GM23248 (cell line): ENCODE measurements at regions not wholly inside any gene's neighbourhood (a gene's known extent, or its start where the extent isn't known, plus 50 kb on each side); places are given as distances from the start of the nearest gene placed in this dataset.

Experiments used
- DNase-seq: peaks from one replicate; pipeline ENCODE4 v3.0.0-alpha.2; 2015
- H2AFZ ChIP-seq: fragments of 200-600 bp; sonication (generic); 2 replicates; pipeline ENCODE4 v1.6.1; 2016; ENCODE audit warnings: antibody characterized with exemption
- H3F3A ChIP-seq: fragments of 200-600 bp; sonication (generic); 2 replicates; pipeline ENCODE4 v1.6.1; 2016; ENCODE audit warnings: mild to moderate bottlenecking, antibody characterized with exemption, mixed run types; ENCODE audit not compliant: insufficient read depth
- H3K27ac ChIP-seq: fragments of 200-600 bp; sonication (generic); 2 replicates; pipeline ENCODE4 v1.5.1; 2016; ENCODE audit warnings: mild to moderate bottlenecking
- H3K27me3 ChIP-seq: fragments of 200-600 bp; sonication (generic); replicated peaks from 2 replicates; pipeline ENCODE4 v1.6.1; 2016; ENCODE audit warnings: mild to moderate bottlenecking; ENCODE audit not compliant: insufficient read depth
- H3K36me3 ChIP-seq: fragments of 200-600 bp; sonication (generic); 2 replicates; pipeline ENCODE4 v1.6.1; 2016; ENCODE audit warnings: low read depth, mild to moderate bottlenecking
- H3K4me1 ChIP-seq: fragments of 200-600 bp; sonication (generic); 2 replicates; pipeline ENCODE4 v1.6.1; 2016; ENCODE audit warnings: mild to moderate bottlenecking; ENCODE audit not compliant: insufficient read depth
- H3K4me2 ChIP-seq: fragments of 200-600 bp; sonication (generic); one replicate; pipeline ENCODE4 v1.6.1; 2016; ENCODE audit warnings: mild to moderate bottlenecking; ENCODE audit not compliant: unreplicated experiment
- H3K4me3 ChIP-seq: fragments of 200-600 bp; sonication (generic); 2 replicates; pipeline ENCODE4 v1.5.1; 2016; ENCODE audit warnings: mild to moderate bottlenecking
- H3K79me2 ChIP-seq: fragments of 200-600 bp; sonication (generic); 2 replicates; pipeline ENCODE4 v1.6.1; 2016; ENCODE audit warnings: mild to moderate bottlenecking; ENCODE audit not compliant: insufficient read depth
- H3K9ac ChIP-seq: fragments of 200-600 bp; sonication (generic); 2 replicates; pipeline ENCODE4 v1.6.1; 2016; ENCODE audit warnings: mild to moderate bottlenecking
- H3K9me2 ChIP-seq: fragments of 200-600 bp; sonication (generic); 2 replicates; pipeline ENCODE4 v1.6.1; 2016; ENCODE audit warnings: mixed run types, mild to moderate bottlenecking, moderate library complexity; ENCODE audit not compliant: insufficient read depth
- H3K9me3 ChIP-seq: fragments of 200-600 bp; sonication (generic); one replicate; pipeline ENCODE4 v1.6.1; 2017; ENCODE audit warnings: low read depth
- H4K20me1 ChIP-seq: fragments of 200-600 bp; sonication (generic); 2 replicates; pipeline ENCODE4 v1.6.0; 2016; ENCODE audit not compliant: insufficient read depth
- EZH2 ChIP-seq: fragments of 200-600 bp; sonication (generic); IDR thresholded peaks from 2 replicates; pipeline ENCODE4 v1.6.1; 2018; ENCODE audit warnings: antibody characterized with exemption, mild to moderate bottlenecking; ENCODE audit not compliant: insufficient read depth, poor library complexity, severe bottlenecking
- EZH2phosphoT487 ChIP-seq: fragments of 200-600 bp; sonication (generic); IDR thresholded peaks from 2 replicates; pipeline ENCODE4 v1.6.1; 2018; ENCODE audit warnings: antibody characterized with exemption, moderate library complexity, mild to moderate bottlenecking, low read depth; ENCODE audit not compliant: insufficient read depth
- WGBS, 2 experiments: methylation state at CpG; one replicate each; pipeline ENCODE4 v1.1.6; 2015 to 2017; ENCODE audit warnings: low lambda C conversion rate in 2 of 2, low coverage in 1 of 2; ENCODE audit errors: missing lambda C conversion rate in 2 of 2; 5-methylcytosine and 5-hydroxymethylcytosine counted together
- in situ Hi-C: fragments of 300-500 bp; cut with MboI; formaldehyde crosslinking; loops from 2 replicates; pipeline ENCODE4 v1.15.0; 2020

DNA sequence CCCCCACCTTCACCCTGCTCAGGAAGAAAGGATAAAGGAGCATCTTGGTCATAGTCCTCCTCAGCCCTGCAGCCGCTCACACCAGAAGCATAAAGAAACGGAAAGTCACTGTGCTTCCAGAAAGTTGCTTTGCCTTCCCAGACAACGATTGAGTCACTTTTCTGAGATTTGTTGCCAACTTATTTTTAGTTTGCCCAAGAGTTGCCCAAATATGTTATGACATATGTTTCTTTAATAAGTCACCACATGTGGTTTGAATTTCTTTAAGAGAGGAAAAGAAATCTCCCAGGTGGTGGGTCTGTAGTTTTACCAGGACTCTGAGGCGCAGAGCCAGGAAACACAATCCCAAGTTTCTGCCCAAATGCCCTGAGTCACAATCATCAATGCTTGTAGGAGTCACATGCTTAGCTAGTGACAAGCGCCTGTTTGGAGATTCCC is 63.4 kb upstream of the LRCH1 start:
- no peaks in the 10 kb centered on the region for H3K9me3 ChIP-seq
- H3K36me3 ChIP-seq = no peaks in the 10 kb centered on the region
- no peaks in the 10 kb centered on the region for H3K79me2 ChIP-seq
- H3K27ac ChIP-seq = peak overlapping the region; percentile 66
- H2AFZ ChIP-seq = 0 out of 2 replicates have a peak overlapping the region, but pooled peaks have one; percentile 14
- in situ Hi-C loops = loop anchor here (10.0 kb wide), 1 partner anchor 235 kb away; no protein-coding TSS in a partner anchor
- peak overlapping the region; percentile 76 for H3K4me2 ChIP-seq
- DNase-seq = peak; percentile 96
- WGBS, 2 experiments = 1% methylated on average over 5 of the region's 5 CpGs
- no peaks in the 10 kb centered on the region for H3K9me2 ChIP-seq
- H4K20me1 ChIP-seq = no peaks in the 10 kb centered on the region
- peaks cover 12% of the 10 kb centered on the region for H3K4me1 ChIP-seq
- peaks cover 10% of the 10 kb centered on the region for H3F3A ChIP-seq
- peak overlapping the region; percentile 39 for H3K4me3 ChIP-seq
- TF ChIP-seq EZH2 = no peak
- TF ChIP-seq EZH2phosphoT487 = no peak
- H3K27me3 ChIP-seq = no peaks in the 10 kb centered on the region
- peak overlapping the region; percentile 65 for H3K9ac ChIP-seq

GRCh38 chr13:46487748-46488147 is 65.2 kb upstream of the LRCH1 start:
- no peak for DNase-seq
- H3K9me2 ChIP-seq = no peaks in the 10 kb centered on the region
- peaks cover 12% of the 10 kb centered on the region for H3K4me1 ChIP-seq
- H4K20me1 ChIP-seq = no peaks in the 10 kb centered on the region
- no peaks in the 10 kb centered on the region for H3K36me3 ChIP-seq
- no peak overlapping the region for H2AFZ ChIP-seq
- TF ChIP-seq EZH2phosphoT487 = no peak
- TF ChIP-seq EZH2 = no peak
- H3K4me2 ChIP-seq = no peak overlapping the region
- no peaks in the 10 kb centered on the region for H3K79me2 ChIP-seq
- WGBS, 2 experiments = 90 to 100% methylated on average over 1 of the region's 1 CpG
- no peak overlapping the region for H3K9ac ChIP-seq
- H3K27ac ChIP-seq = no peak overlapping the region
- H3K27me3 ChIP-seq = no peaks in the 10 kb centered on the region
- H3K9me3 ChIP-seq = no peaks in the 10 kb centered on the region
- H3F3A ChIP-seq = peaks cover 10% of the 10 kb centered on the region
- H3K4me3 ChIP-seq = no peak overlapping the region
- in situ Hi-C loops = no loop called here

- Histone ChIP-seq H3F3A (peaks cover 10% of the 10 kb centered on the region), H3K9ac (no peak overlapping the region), H3K4me2 (no peak overlapping the region), H3K4me1 (peaks cover 12% of the 10 kb centered on the region), H3K27ac (no peak overlapping the region), H3K79me2 (no peaks in the 10 kb centered on the region), H2AFZ (no peak overlapping the region), H3K36me3 (no peaks in the 10 kb centered on the region), H3K9me3 (no peaks in the 10 kb centered on the region), H4K20me1 (no peaks in the 10 kb centered on the region), H3K9me2 (no peaks in the 10 kb centered on the region), H3K4me3 (no peak overlapping the region), H3K27me3 (no peaks in the 10 kb centered on the region)
- TF ChIP-seq EZH2 = no peak
- no peak for TF ChIP-seq EZH2phosphoT487
- 26 to 32% methylated on average over 6 of the region's 6 CpGs for WGBS, 2 experiments
- no peak for DNase-seq
- in situ Hi-C loops = no loop called here
Measured at GRCh38 chr13:46486270-46486669, 66.7 kb upstream of the LRCH1 start.

- Histone ChIP-seq H3K4me1 (peaks cover 5% of the 10 kb centered on the region; the same call in 1 of the 2 replicates), H4K20me1 (no peaks in the 10 kb centered on the region), H3K27me3 (no peaks in the 10 kb centered on the region), H3K4me3 (no peak overlapping the region), H3K36me3 (no peaks in the 10 kb centered on the region), H3K4me2 (no peak overlapping the region), H2AFZ (no peak overlapping the region), H3K27ac (no peak overlapping the region), H3K79me2 (no peaks in the 10 kb centered on the region), H3K9ac (no peak overlapping the region), H3F3A (no peaks in the 10 kb centered on the region), H3K9me2 (no peaks in the 10 kb centered on the region), H3K9me3 (no peaks in the 10 kb centered on the region)
- DNase-seq = no peak
- no peak for TF ChIP-seq EZH2
- TF ChIP-seq EZH2phosphoT487 = no peak
- in situ Hi-C loops = no loop called here
- 57 to 76% methylated on average over 3 of the region's 3 CpGs for WGBS, 2 experiments
Measured at GRCh38 chr13:46484561-46484960, 68.4 kb upstream of the LRCH1 start.

- Histone ChIP-seq H3K36me3 (no peaks in the 10 kb centered on the region), H3K27ac (no peak overlapping the region), H3K79me2 (no peaks in the 10 kb centered on the region), H3K27me3 (no peaks in the 10 kb centered on the region), H3K4me1 (peaks cover 9% of the 10 kb centered on the region), H3K4me3 (no peak overlapping the region), H3F3A (peaks cover 10% of the 10 kb centered on the region; the same call in 1 of the 2 replicates), H3K9me2 (no peaks in the 10 kb centered on the region), H3K9ac (no peak overlapping the region), H4K20me1 (no peaks in the 10 kb centered on the region), H3K9me3 (no peaks in the 10 kb centered on the region), H3K4me2 (no peak overlapping the region), H2AFZ (no peak overlapping the region)
- TF ChIP-seq EZH2phosphoT487 = no peak
- TF ChIP-seq EZH2 = no peak
- 71 to 76% methylated on average over 4 of the region's 4 CpGs for WGBS, 2 experiments
- DNase-seq = no peak
- in situ Hi-C loops = no loop called here
Measured at GRCh38 chr13:46481166-46481565, 71.8 kb upstream of the LRCH1 start.
